HepG2 (cell line): ENCODE measurements at regions not wholly inside any gene's neighbourhood (a gene's known extent, or its start where the extent isn't known, plus 50 kb on each side); places are given as distances from the start of the nearest gene placed in this dataset.

Source experiments
- ARHGAP35 ChIP-seq: sonication (generic); formaldehyde crosslinking; IDR thresholded peaks from 2 replicates; pipeline ENCODE4 v1.9.0; 2022; ENCODE audit warnings: mild to moderate bottlenecking, inconsistent platforms, moderate library complexity, missing genetic modification reagents, borderline replicate concordance
- GTF2F1 ChIP-seq: fragments of 150-350 bp; IDR thresholded peaks from 2 replicates; pipeline ENCODE4 v1.6.1; 2014; ENCODE audit warnings: low read length
- HIVEP1 ChIP-seq: sonication (generic); formaldehyde crosslinking; IDR thresholded peaks from 2 replicates; pipeline ENCODE4 v1.4.0; 2020; ENCODE audit warnings: mild to moderate bottlenecking, missing genetic modification reagents
- NFKB2 ChIP-seq: sonication (generic); formaldehyde crosslinking; IDR thresholded peaks from 2 replicates; pipeline ENCODE4 v1.4.0; 2020; ENCODE audit warnings: missing genetic modification reagents, borderline replicate concordance
- NFKBIZ ChIP-seq: IDR thresholded peaks from 2 replicates; pipeline ENCODE4 v1.6.1; 2018; ENCODE audit warnings: missing genetic modification reagents, missing compliant biosample characterization
- NR1H2 ChIP-seq: sonication (generic); formaldehyde crosslinking; IDR thresholded peaks from 2 replicates; pipeline ENCODE4 v1.8.1; 2022; ENCODE audit warnings: low read depth, missing genetic modification reagents, borderline replicate concordance
- POLR2A ChIP-seq, 2 experiments: IDR thresholded peaks; 2 replicates each; pipeline ENCODE4 v1.6.1; 2011; ENCODE audit warnings: low read depth in 2 of 2, low read length in 2 of 2, mild to moderate bottlenecking in 1 of 2, moderate library complexity in 1 of 2; ENCODE audit not compliant: insufficient read depth in 1 of 2
- SIN3A ChIP-seq: IDR thresholded peaks from 2 replicates; pipeline ENCODE4 v1.6.1; 2011; ENCODE audit warnings: low read depth, mild to moderate bottlenecking, control low read depth, low read length, borderline replicate concordance
- ZFP82 ChIP-seq: sonication (generic); formaldehyde crosslinking; IDR thresholded peaks from 2 replicates; pipeline ENCODE4 v1.5.1; 2020; ENCODE audit warnings: mild to moderate bottlenecking, missing genetic modification reagents, borderline replicate concordance
- ZNF180 ChIP-seq: sonication (generic); formaldehyde crosslinking; IDR thresholded peaks from 2 replicates; pipeline ENCODE4 v1.4.0; 2020; ENCODE audit warnings: low read depth, missing genetic modification reagents, borderline replicate concordance
- ZNF460 ChIP-seq: sonication (generic); formaldehyde crosslinking; IDR thresholded peaks from 2 replicates; pipeline ENCODE4 v1.5.1; 2020; ENCODE audit warnings: missing genetic modification reagents, mild to moderate bottlenecking, borderline replicate concordance
- ZNF768 ChIP-seq: sonication (generic); formaldehyde crosslinking; IDR thresholded peaks from 2 replicates; pipeline ENCODE4 v1.4.0; 2020; ENCODE audit warnings: missing genetic modification reagents
- TF ChIP-seq, protein P1 (sequence below): sonication (generic); formaldehyde crosslinking; IDR thresholded peaks from 2 replicates; pipeline ENCODE4 v1.4.0; 2020; ENCODE audit warnings: mild to moderate bottlenecking, missing genetic modification reagents
- TF ChIP-seq, protein P2 (sequence below): sonication (generic); formaldehyde crosslinking; IDR thresholded peaks from 2 replicates; pipeline ENCODE4 v1.5.0; 2020; ENCODE audit warnings: mild to moderate bottlenecking, missing genetic modification reagents, moderate library complexity

DNA sequence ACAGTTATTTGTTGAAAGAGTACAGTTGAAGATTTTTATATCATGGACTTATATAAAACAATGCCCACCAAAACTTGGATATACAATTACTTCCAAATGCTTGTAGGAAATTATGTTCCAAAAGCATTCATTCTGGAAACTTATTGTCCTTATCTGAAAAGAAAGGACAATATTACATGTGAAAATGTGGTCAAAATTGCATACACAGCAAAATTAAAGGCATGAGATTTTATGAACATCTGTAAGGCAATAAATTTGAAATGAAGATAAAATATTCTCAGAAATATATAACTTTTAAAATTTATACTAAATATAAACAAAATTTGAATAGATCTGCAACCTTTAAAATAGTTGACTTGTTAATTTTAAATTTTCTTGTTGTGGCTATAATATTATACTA, 1173.8 kb downstream of the NLGN4X start:
- no peak for TF ChIP-seq GTF2F1
- no peak for TF ChIP-seq NFKBIZ (CRISPR knock-in tag)
- TF ChIP-seq ZNF180 (CRISPR knock-in tag): no peak
- TF ChIP-seq ZNF768 (CRISPR knock-in tag): no peak
- no peak for TF ChIP-seq NFKB2
- no peak for TF ChIP-seq NR1H2
- TF ChIP-seq ZNF460 (CRISPR knock-in tag): no peak
- no peak for TF ChIP-seq ZFP82 (CRISPR knock-in tag)
- TF ChIP-seq, protein P1, sequence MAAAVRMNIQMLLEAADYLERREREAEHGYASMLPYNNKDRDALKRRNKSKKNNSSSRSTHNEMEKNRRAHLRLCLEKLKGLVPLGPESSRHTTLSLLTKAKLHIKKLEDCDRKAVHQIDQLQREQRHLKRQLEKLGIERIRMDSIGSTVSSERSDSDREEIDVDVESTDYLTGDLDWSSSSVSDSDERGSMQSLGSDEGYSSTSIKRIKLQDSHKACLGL (CRISPR knock-in tag): no peak
- TF ChIP-seq ARHGAP35 (CRISPR knock-in tag): no peak
- TF ChIP-seq, protein P2, sequence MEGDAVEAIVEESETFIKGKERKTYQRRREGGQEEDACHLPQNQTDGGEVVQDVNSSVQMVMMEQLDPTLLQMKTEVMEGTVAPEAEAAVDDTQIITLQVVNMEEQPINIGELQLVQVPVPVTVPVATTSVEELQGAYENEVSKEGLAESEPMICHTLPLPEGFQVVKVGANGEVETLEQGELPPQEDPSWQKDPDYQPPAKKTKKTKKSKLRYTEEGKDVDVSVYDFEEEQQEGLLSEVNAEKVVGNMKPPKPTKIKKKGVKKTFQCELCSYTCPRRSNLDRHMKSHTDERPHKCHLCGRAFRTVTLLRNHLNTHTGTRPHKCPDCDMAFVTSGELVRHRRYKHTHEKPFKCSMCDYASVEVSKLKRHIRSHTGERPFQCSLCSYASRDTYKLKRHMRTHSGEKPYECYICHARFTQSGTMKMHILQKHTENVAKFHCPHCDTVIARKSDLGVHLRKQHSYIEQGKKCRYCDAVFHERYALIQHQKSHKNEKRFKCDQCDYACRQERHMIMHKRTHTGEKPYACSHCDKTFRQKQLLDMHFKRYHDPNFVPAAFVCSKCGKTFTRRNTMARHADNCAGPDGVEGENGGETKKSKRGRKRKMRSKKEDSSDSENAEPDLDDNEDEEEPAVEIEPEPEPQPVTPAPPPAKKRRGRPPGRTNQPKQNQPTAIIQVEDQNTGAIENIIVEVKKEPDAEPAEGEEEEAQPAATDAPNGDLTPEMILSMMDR (CRISPR knock-in tag): no peak
- no peak for TF ChIP-seq SIN3A
- TF ChIP-seq POLR2A (IDR thresholded peaks at IDR 0.05; ENCODE audit: insufficient read depth in 1 of 2, low read depth in 2 of 2, low read length in 2 of 2): no peak
- no peak for TF ChIP-seq HIVEP1
